Activated CD8-positive, alpha-beta memory T cell treated with anti-CD3 and anti-CD28 coated beads for 1 hour (primary cell): ENCODE measurements at regions not wholly inside any gene's neighbourhood (a gene's known extent, or its start where the extent isn't known, plus 50 kb on each side); places are given as distances from the start of the nearest gene placed in this dataset.

Experiments
- DNase-seq, 2 donors: peaks; one replicate each; pipeline ENCODE4 v3.0.0-alpha.2; 2020; ENCODE audit warnings: low read depth in 1 of 2; ENCODE audit errors: extremely low read depth in 1 of 2

DNA sequence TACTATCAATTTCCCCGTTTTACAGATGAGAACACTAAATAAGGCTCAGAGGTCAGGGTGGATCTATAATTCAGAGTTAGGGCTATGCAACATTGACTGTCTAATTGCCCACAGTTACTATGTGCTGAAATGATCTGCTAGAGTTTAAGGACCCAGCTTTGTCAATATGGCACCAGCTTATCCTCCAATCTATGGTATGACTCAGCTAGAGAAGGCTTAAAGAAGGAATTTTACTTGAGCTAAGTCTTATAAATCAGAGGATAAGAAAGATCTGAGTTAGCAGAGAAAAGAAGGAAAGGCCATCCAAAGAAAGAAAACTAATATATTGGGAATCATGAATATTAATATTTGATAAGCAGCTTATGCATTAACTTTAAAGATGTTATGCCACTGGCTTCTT lies 78.1 kb downstream of the ASB9 start:
- DNase-seq, result no peak

DNA sequence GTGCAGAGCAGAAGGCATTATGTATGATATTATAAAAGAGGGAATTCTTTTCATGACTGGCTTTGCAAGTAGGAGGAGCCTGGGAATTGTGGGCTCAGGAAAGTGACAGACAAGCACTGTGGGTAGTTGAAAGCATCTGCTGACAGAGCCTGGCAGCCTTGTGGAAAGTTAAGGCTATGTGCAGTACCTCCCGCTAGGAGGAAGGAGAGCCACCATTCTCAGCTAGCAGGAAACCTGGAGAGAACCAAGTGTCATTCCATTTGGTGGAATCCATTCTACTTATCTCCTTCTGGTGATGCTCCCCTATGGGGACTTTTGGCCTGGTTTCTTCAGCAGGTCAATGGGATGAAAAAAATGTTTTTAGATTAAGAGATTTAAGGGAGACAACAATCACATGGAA lies 81.8 kb downstream of the ASB9 start:
- no peak for DNase-seq

DNA sequence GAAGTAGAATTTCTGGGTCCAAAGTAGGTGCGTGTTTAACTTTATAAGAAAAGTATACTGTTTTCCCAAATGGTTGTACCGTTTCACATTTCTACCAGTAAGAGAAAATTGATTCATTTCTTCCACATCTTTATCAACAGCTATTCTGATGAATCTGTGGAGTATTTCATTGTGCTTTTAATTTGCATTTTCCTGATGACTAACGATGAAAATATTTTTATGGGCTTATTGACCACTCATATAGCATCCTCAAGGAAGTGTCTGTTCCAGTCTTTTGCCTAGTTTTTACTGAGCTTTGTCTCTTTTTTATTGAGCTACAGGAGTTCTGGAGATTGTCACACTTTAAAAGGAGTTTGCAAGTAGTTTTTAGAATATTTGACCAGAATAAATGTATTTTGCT lies 92.6 kb downstream of the ASB9 start:
- no peak for DNase-seq

DNA sequence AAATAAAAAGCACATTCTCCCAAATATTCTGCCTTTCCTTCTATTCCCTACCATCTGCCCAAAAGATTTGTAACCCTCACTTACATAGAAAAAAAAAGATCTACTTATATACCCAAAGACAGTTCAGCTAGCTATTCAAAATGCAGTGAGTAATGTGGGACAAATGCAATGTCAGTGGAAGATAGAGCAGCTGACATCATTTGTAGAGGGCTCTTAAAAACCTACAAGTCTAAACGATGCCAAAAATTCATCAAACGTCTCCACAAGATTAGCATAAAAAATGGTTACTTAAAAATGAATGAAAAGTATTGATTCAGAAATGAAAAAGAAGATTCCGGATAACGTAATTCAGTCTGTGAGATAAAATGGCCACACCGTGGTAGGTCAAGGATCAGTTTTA lies 96.5 kb downstream of the ASB9 start:
- no peak for DNase-seq

DNA sequence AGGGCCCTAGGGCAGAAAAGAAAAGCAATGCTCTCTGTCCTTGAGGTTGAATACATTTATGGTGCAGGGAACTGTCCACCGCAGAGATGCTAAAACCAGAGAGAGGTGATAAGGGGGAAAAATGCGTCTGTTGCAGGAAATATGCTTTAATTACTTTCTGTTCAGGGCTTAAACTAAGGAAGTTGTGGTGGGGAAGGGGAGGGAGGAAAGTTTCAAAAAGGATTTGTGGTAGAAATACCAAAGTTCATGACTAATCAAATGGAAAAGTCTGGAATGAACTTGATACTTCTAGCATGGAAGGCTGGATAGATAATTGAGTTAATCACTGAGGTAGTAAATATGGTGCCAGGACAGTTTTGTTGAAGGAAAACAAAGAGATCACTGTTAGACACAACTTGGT lies 99.0 kb downstream of the ASB9 start:
- no peak for DNase-seq

DNA sequence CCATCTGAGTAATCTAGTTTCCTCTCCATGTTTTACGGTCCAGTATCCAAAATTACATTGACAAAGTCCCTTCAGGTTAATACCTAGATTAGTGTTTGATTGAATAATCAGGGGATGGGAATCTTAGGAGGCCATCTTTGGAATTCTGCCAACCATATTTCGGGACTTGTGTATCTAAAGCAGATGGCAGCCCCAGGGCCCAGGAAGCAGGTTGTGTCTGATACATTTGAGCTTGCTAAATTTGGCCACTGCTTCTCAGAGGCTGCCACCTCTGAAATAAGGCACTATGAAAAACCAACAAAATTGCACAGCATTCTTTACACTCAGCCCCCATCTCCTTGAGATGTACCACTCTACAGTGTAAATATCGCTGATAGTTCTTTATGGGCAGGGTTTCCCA lies 102.1 kb downstream of the ASB9 start:
- no peak for DNase-seq

DNA sequence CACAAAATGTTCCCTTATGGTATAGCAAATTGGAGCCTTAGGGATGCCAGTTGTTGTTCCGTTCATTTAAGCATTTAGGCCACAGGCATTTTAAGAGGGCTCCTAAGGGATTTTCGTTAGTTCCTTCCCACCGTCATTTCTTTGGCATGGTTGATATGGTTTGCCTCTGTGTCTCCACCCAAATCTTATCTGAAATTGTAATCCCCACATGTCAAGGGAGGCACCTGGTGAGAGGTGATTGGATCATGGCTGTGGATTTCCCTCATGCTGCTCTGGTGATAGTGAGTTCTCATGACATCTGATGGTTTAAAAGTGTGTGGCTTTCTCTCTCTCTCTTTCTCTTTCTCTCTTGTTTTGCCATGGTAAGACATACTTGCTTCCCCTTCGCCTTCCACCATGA lies 104.1 kb downstream of the ASB9 start:
- no peak for DNase-seq

DNA sequence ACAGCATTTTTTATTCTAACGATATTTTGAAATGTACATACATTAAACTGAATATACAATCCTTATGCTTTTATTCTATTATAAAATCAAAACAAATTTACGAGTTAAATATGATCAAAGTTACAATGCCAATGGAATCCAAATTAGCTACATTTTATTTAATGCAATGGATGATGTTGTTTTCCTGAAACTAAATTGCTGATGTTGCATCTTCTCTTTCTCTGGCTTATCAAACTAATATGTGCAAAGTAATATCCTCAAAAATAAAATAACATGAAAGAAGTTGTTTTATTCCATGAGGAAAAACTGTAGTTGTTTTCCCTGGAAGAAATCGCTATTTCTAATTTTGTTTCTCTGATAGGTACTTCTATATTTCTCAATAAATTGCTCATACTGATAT lies 106.8 kb downstream of the ASB9 start:
- no peak for DNase-seq

DNA sequence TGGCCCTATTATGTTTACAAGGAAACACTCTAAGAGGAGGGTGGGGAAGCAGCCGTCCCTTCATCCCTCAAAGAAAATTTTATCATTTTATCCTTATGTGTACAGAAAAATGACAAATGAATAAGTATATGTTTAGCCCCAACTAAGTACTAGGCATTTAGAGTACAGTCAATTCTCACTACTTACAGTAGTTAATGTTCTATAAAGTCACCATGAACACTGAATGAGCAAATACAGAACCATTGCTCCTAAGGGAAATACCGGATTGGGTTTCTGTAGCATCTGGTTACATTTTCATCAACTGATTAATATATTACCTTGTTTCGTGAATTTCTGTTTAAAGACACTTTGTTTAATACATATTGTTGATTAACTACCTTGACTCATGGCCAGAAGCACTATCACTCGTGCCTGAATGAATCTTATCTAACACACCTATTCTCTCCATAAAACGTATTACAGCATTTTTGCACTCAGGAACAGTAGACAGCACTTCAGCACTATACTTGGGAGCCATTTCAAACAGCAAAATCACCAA lies 109.3 kb downstream of the ASB9 start:
- no peak for DNase-seq

DNA sequence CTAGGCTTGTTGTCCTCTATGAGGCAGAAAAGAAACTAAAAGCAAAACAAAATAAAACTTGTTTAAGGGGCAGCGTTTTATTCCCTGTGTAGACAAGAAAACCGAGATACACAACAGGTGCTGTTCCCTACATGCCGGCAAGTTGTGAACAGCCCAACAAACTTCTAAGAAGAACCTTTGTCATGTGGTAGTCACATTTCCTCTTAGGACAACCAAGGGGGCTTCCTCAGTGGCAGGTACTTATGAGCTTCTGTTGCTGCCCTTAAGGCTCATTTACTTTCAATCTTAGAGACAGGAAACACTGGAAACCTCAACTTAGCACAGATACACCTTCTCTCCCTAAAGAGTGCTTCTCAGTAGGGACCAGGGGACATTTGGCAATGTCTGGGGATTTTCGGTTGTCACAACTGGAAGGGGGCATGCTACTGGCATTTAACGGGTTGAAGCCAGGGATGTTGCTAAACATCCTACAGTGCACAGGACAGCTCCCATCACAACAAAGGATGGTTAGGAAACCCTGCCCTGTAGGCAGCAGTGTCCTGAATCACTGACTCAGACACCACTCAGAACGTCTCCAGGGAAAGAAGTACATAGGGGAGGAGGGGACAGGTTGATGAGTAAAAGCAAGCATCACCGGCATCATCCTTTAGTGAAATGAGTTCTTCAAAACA lies 111.0 kb downstream of the ASB9 start:
- DNase-seq, result no peak

DNA sequence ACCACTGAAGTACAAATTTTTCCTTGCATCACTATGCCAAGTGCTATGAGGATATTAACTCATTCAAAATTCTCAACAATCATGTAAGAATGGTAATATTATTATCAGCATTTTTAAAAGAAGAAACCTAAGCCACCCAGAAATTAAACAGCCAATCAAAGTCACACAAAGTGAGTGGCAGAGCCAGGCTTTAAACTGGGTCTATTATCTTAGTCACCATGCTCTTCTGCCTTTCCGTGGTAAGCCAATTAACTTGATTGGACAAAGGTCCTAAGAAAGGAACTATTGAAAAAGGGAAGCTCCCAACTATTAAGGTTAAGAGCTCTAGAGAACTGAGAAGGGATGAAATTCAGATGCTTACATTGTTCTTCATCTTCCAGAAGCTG lies 111.5 kb downstream of the ASB9 start:
- DNase-seq, result no peak

DNA sequence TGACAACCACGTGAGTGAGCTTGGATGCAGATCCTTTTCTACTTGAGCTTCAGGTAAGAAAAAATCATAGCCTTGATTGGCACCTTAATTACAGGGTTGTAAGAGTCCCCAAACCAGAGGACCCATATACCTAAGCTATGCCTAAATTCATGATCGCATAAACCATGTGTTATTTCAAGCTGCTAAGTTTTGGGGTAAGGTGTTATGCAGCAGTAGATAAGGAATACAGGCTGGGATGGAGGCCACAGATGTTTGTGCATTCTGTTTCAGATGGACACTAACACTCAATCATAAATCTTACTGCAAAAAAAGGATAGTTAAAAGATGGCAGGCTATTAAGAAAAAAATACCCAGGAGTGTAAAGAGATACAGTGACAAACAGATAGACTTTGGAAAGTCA lies 112.3 kb downstream of the ASB9 start:
- DNase-seq, result no peak

DNA sequence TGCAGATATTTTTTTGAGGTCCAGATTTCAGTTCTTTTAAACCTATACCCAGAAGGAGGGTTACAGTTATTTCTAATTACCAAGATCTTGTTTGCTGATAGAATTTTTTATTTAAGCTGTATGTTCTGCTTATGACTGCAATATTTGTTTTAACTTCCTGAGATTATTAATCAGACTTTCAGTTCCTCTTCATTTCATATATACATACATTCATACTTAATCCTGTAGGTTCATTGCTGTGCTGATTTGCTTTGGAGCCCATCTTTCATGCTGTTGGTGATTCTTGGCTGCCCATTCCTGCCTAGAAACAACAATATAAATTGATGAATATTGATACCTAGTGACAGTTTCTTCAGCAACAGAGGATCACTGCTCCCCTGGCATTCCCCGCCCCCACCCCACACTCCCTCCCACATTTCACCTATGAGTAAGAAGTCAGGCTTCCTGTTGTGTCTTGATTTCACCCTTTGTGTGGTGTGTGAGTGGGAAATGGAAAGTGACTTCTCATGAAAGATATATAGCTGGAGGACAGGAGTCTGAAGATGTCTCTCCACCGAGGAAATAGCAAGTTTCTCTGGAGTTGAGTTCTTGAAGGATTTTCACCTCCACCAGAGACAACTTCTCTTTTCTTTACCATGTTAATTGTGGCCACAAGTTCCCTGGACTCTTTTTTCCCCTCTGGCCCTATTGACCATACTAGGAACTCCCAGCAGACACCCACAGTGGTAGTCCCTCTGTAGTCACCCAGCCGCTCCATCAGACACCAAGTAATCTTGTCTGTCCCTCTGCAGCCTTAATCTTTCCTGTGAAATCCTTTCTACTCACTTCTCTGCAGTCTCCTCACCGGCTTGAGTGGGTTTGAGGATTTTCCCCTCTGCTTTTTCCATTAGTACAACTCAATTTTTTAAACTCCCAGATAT lies 118.4 kb downstream of the ASB9 start:
- no peak for DNase-seq

DNA sequence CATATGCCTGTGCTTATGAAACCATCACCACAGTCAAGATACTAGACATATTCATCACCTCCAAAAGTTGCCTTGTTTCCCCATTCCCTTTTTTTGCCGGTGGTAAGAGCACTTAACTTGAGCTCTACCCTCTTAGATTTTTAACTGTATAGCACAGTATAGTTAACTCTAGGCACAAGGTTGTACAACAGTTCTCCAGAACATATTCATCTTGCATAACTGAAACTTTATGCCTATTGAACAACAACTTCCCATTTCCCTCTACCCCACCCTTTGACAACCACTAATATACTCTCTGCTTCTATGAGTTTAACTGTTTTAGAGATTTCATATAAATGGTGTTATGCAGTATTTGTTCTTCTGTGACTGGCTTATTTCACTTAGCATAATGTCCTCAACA lies 119.3 kb downstream of the ASB9 start:
- DNase-seq, result no peak

DNA sequence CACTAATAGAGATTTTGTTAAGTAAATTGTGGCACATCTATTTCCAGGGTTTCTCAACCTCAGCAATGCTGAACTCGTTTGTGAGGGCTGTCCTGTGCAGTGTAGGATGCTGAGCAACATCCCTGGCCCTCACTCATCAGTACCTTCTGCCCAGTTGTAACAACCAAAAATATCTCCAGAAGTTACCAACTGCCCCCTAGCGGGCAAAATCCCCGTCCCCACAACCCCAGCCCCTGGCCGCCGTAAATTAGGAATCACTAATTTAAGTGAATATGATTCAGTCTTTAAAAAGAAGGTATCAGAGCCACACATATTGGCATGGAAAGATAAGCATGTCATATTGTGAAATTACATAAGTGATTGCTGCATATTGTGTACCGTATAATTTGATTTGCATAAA lies 123.4 kb downstream of the ASB9 start:
- no peak for DNase-seq

DNA sequence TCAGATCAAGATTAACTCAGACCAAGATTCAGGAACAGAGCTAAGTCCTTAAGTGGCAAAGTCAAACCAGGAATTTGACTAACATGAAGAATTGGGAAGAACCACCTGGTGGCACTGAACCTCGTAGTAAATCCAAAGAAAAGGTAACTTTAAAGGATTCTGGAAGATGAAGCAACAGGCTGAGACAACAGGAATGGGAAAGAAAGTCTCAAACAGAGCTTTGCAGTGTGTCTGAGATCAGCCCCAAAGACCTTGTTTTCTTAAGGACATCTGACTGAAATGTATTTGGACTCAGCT lies 126.1 kb downstream of the ASB9 start:
- DNase-seq, result no peak

DNA sequence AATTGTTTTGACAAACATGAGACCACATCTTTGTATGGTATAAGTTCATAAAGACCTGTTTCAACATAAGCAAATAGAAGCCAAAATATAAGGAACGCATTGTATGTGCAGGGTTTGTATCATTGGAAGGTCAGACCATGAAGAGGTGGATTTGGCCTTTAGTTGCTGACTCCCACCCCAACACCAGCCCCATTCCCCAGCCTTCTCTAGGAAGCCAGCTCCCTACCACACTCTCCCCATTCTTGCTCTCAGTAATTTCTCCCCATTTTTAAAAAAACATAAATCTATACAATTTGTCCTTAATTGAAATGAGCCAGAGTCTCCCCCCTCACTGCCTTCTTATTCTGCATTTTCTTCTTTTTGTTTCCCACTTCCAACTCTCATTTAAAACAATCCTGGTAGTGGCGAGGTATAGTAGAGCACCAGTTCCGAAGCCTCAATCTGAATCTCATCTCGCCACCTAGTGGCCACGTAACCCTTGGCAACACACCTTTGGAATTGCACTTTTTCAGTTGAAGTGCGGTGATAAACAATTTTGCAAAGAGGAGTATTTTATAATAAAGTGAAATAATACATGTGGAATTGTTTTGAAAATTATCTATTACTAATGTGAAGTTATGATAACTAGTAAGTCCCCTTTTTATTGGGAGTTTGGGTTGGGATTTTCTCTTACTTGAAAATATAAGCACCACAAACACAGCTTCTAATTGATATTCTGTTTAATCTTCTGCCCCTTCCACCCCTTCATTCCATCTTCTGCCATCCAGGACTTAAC lies 126.6 kb downstream of the ASB9 start:
- peak; percentile 15 for DNase-seq

DNA sequence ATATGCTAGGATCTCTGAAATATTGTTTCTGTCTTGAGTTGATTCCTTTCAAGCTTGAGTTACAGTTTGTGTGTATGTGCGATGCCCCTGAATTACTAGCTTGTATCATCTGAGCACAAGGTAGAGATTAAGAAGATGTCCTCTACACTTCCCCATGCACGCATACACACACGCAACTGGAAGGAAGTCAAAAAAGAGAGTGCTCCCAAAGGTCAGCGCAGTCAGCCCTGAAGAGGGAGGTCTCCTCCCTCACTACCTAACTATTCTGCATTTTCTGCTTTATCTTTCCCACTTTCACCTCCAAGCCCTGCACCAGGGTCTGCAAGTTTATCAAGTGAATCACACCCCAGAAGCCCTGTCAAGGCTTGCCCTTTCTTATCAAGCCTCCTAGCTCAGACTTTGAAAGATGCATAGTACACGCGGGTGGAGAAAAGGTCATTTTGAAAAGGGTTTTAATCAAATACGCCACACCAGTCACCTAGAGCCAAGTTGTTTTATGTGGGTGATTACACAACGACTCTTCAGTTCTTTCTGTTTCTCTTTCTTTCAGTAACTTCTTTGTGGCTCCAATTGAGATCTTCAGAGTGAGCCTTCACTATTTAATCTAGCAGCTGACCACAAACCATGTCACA lies 127.7 kb downstream of the ASB9 start:
- DNase-seq, result no peak

DNA sequence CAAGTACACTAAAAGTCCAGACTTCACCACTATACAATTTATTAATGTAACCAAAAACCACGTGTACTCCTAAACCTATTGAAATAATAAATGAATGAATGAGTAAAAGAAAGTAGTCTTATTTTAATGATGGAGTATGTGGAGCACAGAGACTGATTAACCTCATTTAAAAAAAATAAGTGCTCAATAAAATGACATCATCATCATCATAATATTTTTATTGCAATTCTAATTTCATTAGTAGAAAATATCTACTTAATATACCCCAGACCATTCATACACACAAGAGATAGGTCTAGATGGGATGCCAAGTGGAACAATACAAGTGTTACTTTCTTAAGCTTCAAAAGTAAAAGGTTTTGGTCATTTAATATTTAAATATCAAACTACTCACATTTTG lies 133.1 kb downstream of the ASB9 start:
- DNase-seq, result no peak

DNA sequence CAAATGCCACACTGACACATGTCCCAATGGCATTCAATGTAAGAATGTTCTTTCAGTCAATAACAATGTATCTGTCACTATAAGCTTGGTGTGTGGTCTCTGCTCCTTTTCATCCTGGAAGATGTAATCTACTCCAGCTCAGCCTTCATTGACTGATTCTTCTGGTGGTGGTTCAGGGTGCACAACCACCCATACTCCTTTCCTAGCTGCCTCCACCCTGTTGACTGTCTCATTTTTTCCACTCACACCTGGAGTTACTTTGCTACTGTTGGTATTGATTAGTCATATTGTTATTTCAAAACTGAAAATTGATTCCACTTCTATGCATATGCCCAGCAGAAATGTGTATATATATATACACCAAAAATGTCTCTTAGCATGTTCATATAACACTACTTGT lies 140.5 kb downstream of the ASB9 start:
- DNase-seq, result no peak

DNA sequence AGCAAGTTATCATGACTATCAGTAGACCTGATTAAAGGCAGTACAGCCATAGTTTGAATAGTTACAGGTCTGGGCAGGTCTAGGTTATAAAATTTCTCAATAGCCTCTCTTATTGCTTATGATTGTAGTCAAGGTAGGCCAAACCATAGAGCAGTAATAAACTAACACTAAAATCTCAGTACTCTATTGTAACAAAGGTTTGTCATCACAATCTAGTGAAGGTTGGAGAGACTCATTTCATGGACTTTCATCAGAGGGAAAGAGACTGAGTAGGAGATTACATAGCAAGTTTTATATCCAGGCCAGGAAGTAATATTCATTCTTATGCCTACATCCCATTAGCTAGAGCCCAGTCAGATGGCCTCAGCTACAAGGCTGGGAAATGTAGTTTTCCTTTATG lies 141.0 kb downstream of the ASB9 start:
- no peak for DNase-seq
